Testis (tissue), 2 donors: ENCODE measurements at regions not wholly inside any gene's neighbourhood (a gene's known extent, or its start where the extent isn't known, plus 50 kb on each side); places are given as distances from the start of the nearest gene placed in this dataset.

Experiments used
- CTCF ChIP-seq, 3 experiments: fragments of 450-650 bp in 2 of 3; fragments of 200-600 bp in 1 of 3; sonication (generic) in 1 of 3; IDR thresholded peaks; one replicate each; pipeline ENCODE4 v1.5.1; 2016 to 2019; ENCODE audit warnings: antibody characterized with exemption in 3 of 3, mild to moderate bottlenecking in 2 of 3, moderate library complexity in 1 of 3
- POLR2A ChIP-seq: fragments of 450-650 bp; IDR thresholded peaks from one replicate; pipeline ENCODE4 v1.6.1; 2017; ENCODE audit warnings: antibody characterized with exemption, mild to moderate bottlenecking, moderate library complexity

- TF ChIP-seq CTCF (IDR thresholded peaks at IDR 0.05) (no peak), POLR2A (no peak)
Measured at GRCh38 chrX:10040961-10041360, 73.8 kb downstream of the CLDN34 start.
